Astrocyte (in vitro differentiated cells and primary cell): ENCODE measurements at regions not wholly inside any gene's neighbourhood (a gene's known extent, or its start where the extent isn't known, plus 50 kb on each side); places are given as distances from the start of the nearest gene placed in this dataset.

Experiments used
- DNase-seq: peaks from one replicate; pipeline ENCODE4 v3.0.0-alpha.2; 2010; ENCODE audit warnings: low read depth
- FAIRE-seq: peaks from 2 replicates; lab custom pipeline; 2011; peaks lifted over from hg19 to GRCh38; lab: Jason Lieb, UNC
- H2AFZ ChIP-seq: 2 replicates; pipeline ENCODE4 v1.6.0; 2012; ENCODE audit warnings: low read depth, low read length, inconsistent platforms
- H3K27ac ChIP-seq: 2 replicates; pipeline ENCODE4 v1.5.1; 2011; ENCODE audit warnings: low read depth, low read length, inconsistent platforms
- H3K27me3 ChIP-seq: 2 replicates; pipeline ENCODE4 v1.6.0; 2011; ENCODE audit warnings: low read length, inconsistent platforms; ENCODE audit not compliant: insufficient read depth
- H3K36me3 ChIP-seq: 2 replicates; pipeline ENCODE4 v1.5.1; 2011; ENCODE audit warnings: low read length, inconsistent platforms; ENCODE audit not compliant: insufficient read depth
- H3K4me1 ChIP-seq: 2 replicates; pipeline ENCODE4 v1.5.1; 2011; ENCODE audit warnings: low read length, inconsistent platforms; ENCODE audit not compliant: insufficient read depth
- H3K4me2 ChIP-seq: 2 replicates; pipeline ENCODE4 v1.6.0; 2012; ENCODE audit warnings: low read length, inconsistent platforms
- H3K4me3 ChIP-seq: 2 replicates; pipeline ENCODE4 v1.5.1; 2011; ENCODE audit warnings: low read depth, mild to moderate bottlenecking, low read length, inconsistent platforms; ENCODE audit not compliant: insufficient read depth
- H3K79me2 ChIP-seq: 2 replicates; pipeline ENCODE4 v1.6.0; 2012; ENCODE audit warnings: mild to moderate bottlenecking, low read length, inconsistent platforms; ENCODE audit not compliant: insufficient read depth
- H3K9ac ChIP-seq: 2 replicates; pipeline ENCODE4 v1.6.0; 2012; ENCODE audit warnings: mild to moderate bottlenecking, low read length, inconsistent platforms
- H3K9me3 ChIP-seq: 2 replicates; pipeline ENCODE4 v1.5.1; 2012; ENCODE audit warnings: low read depth, mild to moderate bottlenecking, low read length, inconsistent platforms; ENCODE audit not compliant: insufficient read depth
- H4K20me1 ChIP-seq: 2 replicates; pipeline ENCODE4 v1.6.0; 2012; ENCODE audit warnings: low read length, inconsistent platforms; ENCODE audit not compliant: insufficient read depth
- H3K27ac Mint-ChIP-seq: one replicate; pipeline ENCODE4 v1.8.0; 2021; ENCODE audit warnings: mild to moderate bottlenecking, mixed read lengths; ENCODE audit not compliant: unreplicated experiment
- H3K27me3 Mint-ChIP-seq: one replicate; pipeline ENCODE4 v1.8.0; 2021; ENCODE audit warnings: low read depth, mixed read lengths; ENCODE audit not compliant: unreplicated experiment
- H3K36me3 Mint-ChIP-seq: one replicate; pipeline ENCODE4 v1.8.0; 2021; ENCODE audit warnings: low read depth, mixed read lengths; ENCODE audit not compliant: unreplicated experiment
- H3K4me1 Mint-ChIP-seq: one replicate; pipeline ENCODE4 v1.8.0; 2021; ENCODE audit warnings: low read depth, mixed read lengths; ENCODE audit not compliant: unreplicated experiment
- H3K4me3 Mint-ChIP-seq: one replicate; pipeline ENCODE4 v1.8.0; 2021; ENCODE audit warnings: mild to moderate bottlenecking, moderate library complexity, mixed read lengths; ENCODE audit not compliant: unreplicated experiment
- H3K9me3 Mint-ChIP-seq: one replicate; pipeline ENCODE4 v1.8.0; 2021; ENCODE audit warnings: mild to moderate bottlenecking, mixed read lengths; ENCODE audit not compliant: unreplicated experiment
- CTCF ChIP-seq: IDR thresholded peaks from 2 replicates; pipeline ENCODE4 v1.5.1; 2011; ENCODE audit warnings: low read depth, mild to moderate bottlenecking, inconsistent platforms, low read length, moderate library complexity; ENCODE audit not compliant: insufficient read depth
- EZH2 ChIP-seq: IDR thresholded peaks from 2 replicates; pipeline ENCODE4 v1.6.1; 2012; ENCODE audit warnings: mild to moderate bottlenecking, low read length, inconsistent platforms; ENCODE audit not compliant: insufficient read depth

DNA sequence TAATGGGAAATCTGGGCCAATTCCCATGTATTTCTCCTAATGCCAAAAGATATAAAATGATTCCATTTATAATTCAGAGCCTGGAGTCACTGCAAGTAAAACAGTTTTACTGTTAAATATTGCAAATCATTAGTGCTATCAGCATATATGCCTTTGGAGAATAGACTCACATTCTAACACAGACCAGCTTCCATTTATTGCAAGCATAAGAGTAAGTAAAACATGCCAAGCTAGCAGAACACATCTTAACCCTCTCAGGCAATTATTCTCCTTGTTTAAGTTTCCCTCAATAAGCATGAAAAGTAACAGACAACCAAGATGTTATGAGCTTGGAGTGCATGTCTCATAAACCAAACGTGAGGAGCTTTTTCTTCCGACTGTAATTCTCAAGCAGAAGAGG is 173.9 kb upstream of the GRIP1 start:
- H3K4me1 Mint-ChIP-seq, result no peaks in the 10 kb centered on the region
- Histone ChIP-seq H3K4me1 (no peaks in the 10 kb centered on the region), H3K27ac (no peak overlapping the region), H4K20me1 (no peaks in the 10 kb centered on the region), H2AFZ (no peak overlapping the region), H3K9ac (no peak overlapping the region), H3K36me3 (no peaks in the 10 kb centered on the region), H3K27me3 (no peaks in the 10 kb centered on the region), H3K9me3 (no peaks in the 10 kb centered on the region), H3K79me2 (no peaks in the 10 kb centered on the region), H3K4me2 (no peak overlapping the region), H3K4me3 (no peak overlapping the region)
- DNase-seq, result no peak
- H3K27me3 Mint-ChIP-seq, result no peaks in the 10 kb centered on the region
- no peak overlapping the region for H3K27ac Mint-ChIP-seq
- TF ChIP-seq EZH2 (no peak), CTCF (no peak)
- H3K9me3 Mint-ChIP-seq, result no peaks in the 10 kb centered on the region
- FAIRE-seq, result no peak
- no peaks in the 10 kb centered on the region for H3K36me3 Mint-ChIP-seq
- no peak overlapping the region for H3K4me3 Mint-ChIP-seq

DNA sequence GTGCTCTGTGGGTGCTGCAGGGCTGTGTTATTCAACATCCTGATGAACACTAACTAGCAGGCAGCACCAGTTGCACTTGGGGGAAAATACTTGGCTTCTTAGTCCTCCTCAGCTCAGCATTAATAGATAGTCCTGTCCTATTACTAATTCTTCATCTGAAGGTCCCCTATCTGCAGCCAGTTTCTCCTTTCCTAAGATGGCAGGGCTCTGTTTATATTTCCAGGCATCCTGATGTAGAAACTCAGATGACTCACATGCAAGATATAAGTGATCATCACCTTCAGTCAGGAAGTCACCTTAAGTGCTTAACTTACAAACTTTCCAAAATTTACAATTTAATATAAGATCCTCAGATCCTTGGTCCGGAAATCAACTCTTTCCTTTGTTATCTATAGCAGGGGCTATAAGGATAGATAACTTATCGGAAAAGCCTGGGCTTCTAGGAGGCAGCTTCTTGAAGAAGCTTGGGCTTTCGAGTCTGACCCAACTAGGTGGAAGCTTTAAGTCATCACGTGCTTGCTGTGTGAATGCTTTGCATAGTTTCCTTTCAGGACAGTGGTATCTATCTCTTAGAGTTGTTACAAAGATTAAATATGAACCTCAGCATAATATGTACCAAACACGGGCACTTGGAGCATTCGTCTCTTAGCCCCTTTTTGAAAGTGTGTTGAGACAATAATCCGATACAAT is 181.0 kb upstream of the GRIP1 start:
- no peaks in the 10 kb centered on the region for H3K79me2 ChIP-seq
- no peak overlapping the region for H3K4me2 ChIP-seq
- no peaks in the 10 kb centered on the region for H3K36me3 ChIP-seq
- no peak overlapping the region for H3K9ac ChIP-seq
- Mint-ChIP-seq H3K4me1 (peaks cover 10% of the 10 kb centered on the region), H3K4me3 (no peak overlapping the region), H3K9me3 (no peaks in the 10 kb centered on the region), H3K36me3 (no peaks in the 10 kb centered on the region), H3K27me3 (no peaks in the 10 kb centered on the region), H3K27ac (no peak overlapping the region)
- H3K4me1 ChIP-seq, result no peaks in the 10 kb centered on the region
- no peak for DNase-seq
- no peak overlapping the region for H3K4me3 ChIP-seq
- FAIRE-seq, result no peak
- no peak overlapping the region for H3K27ac ChIP-seq
- H3K27me3 ChIP-seq, result no peaks in the 10 kb centered on the region
- H2AFZ ChIP-seq, result no peak overlapping the region
- no peaks in the 10 kb centered on the region for H4K20me1 ChIP-seq
- no peak for TF ChIP-seq CTCF
- no peak for TF ChIP-seq EZH2
- H3K9me3 ChIP-seq, result no peaks in the 10 kb centered on the region
